Activated naive CD8-positive, alpha-beta T cell treated with anti-CD3 and anti-CD28 coated beads, Interleukin-2, amount 50 U/mL, for 24 hours (primary cell): ENCODE measurements at regions not wholly inside any gene's neighbourhood (a gene's known extent, or its start where the extent isn't known, plus 50 kb on each side); places are given as distances from the start of the nearest gene placed in this dataset.

ENCODE experiments used
- ATAC-seq: fragments of 150-1000 bp; cut with Tn5 transposase; one replicate; pipeline ENCODE4 v1.10.0; 2021
- DNase-seq: peaks from one replicate; pipeline ENCODE4 v3.0.0; 2021
- H3K27ac Mint-ChIP-seq: one replicate; pipeline ENCODE4 v1.8.0; 2021; ENCODE audit warnings: mild to moderate bottlenecking, mixed read lengths
- H3K27me3 Mint-ChIP-seq: one replicate; pipeline ENCODE4 v1.8.0; 2021; ENCODE audit warnings: mixed read lengths
- H3K36me3 Mint-ChIP-seq: one replicate; pipeline ENCODE4 v1.8.0; 2021; ENCODE audit warnings: low read depth, mixed read lengths
- H3K4me1 Mint-ChIP-seq: one replicate; pipeline ENCODE4 v1.8.0; 2021; ENCODE audit warnings: mixed read lengths
- H3K4me3 Mint-ChIP-seq: one replicate; pipeline ENCODE4 v1.8.0; 2021; ENCODE audit warnings: mild to moderate bottlenecking, moderate library complexity, mixed read lengths
- H3K9me3 Mint-ChIP-seq: one replicate; pipeline ENCODE4 v1.8.0; 2021; ENCODE audit warnings: mixed read lengths

DNA sequence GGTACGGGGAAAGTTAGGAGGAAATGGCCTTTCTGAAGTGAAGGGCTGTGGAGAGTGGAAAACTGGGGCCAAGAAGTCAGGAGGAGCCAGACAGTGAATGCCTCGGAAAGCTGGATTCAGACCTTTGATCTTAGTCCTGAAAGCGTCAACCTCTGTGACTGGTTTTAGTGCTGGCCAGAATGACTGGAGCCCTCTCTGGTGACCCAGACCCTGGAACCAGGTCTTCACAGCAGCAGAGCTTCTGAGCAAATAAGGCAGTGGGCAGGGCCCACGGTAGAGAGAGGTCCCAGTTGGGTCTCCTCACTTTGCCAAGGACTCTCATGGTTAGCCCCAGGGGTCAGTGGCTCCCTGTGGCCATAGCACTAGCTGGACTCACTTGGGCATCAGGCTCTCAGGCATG is 157.7 kb upstream of the EEPD1 start:
- H3K9me3 Mint-ChIP-seq: no peaks in the 10 kb centered on the region
- no peak for DNase-seq
- H3K36me3 Mint-ChIP-seq: no peaks in the 10 kb centered on the region
- no peak overlapping the region for H3K4me3 Mint-ChIP-seq
- peaks cover 14% of the 10 kb centered on the region for H3K4me1 Mint-ChIP-seq
- ATAC-seq: no peak
- H3K27me3 Mint-ChIP-seq: no peaks in the 10 kb centered on the region
- H3K27ac Mint-ChIP-seq: no peak overlapping the region

DNA sequence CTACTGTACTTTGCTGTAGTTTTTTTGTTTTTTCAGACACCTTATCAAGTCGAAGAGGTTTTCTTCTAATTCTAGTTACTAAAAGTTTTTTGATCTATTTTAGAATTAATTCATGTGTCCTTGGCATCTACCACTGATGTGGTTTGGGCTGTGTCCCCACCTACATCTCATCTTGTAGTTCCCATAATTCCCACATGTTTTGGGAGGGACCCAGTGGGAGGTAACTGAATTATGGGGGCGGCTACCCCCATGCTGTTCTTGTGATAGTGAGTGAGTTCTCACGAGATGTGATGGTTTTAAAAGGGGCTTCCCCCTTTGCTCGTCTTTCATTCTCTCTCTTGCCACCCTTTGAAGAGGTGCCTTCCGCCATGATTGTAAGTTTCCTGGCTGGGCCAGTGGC is 154.6 kb upstream of the EEPD1 start:
- no peaks in the 10 kb centered on the region for H3K9me3 Mint-ChIP-seq
- H3K27me3 Mint-ChIP-seq: peaks cover under 1% of the 10 kb centered on the region
- no peak for ATAC-seq
- DNase-seq: no peak
- H3K27ac Mint-ChIP-seq: no peak overlapping the region
- no peaks in the 10 kb centered on the region for H3K36me3 Mint-ChIP-seq
- no peaks in the 10 kb centered on the region for H3K4me1 Mint-ChIP-seq
- H3K4me3 Mint-ChIP-seq: no peak overlapping the region

DNA sequence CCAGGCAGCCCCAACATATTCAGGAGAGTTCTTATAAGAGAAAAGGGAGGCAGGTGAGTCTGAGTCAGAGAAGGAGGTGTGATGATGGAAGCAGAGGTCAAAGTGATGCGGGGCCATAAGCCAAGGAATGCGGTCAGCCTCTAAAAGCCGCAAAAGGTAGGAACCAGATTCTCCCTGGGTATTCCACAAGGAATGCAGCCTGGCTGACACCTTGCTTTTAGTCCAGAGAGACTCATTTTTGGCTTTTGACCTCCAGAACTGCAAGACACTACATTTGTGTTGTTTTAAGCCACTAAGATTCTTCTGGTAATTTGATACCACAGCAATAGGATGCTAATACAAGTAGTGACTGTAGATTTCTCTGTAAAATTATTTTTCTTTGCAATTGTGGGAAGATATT is 151.5 kb upstream of the EEPD1 start:
- H3K27ac Mint-ChIP-seq: no peak overlapping the region
- ATAC-seq (no peak), DNase-seq (no peak)

DNA sequence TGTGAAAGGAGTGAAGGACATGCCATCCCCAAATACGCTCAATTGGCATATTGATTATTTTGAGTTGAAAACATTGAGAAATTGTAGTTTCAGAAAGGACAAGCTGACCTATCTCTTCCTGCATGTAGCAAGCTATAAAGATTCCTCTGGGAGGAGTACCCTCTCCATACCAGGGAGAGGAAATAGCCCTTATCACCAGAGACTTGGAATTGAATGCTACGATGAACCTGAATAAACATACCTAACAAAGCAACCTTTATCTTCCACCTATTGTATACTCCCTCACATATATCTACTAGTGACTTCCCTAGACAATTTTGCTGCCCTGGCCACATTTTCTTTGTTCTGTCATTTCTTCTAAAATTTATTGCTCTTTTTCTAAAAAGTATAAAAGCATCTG is 150.2 kb upstream of the EEPD1 start:
- Mint-ChIP-seq H3K27ac (no peak overlapping the region), H3K9me3 (no peaks in the 10 kb centered on the region), H3K27me3 (peaks cover 3% of the 10 kb centered on the region), H3K4me3 (no peak overlapping the region), H3K4me1 (peaks cover 11% of the 10 kb centered on the region), H3K36me3 (no peaks in the 10 kb centered on the region)
- DNase-seq (no peak), ATAC-seq (no peak)

More for the DNA sequence above, 151.5 kb upstream of the EEPD1 start:
- Mint-ChIP-seq H3K4me1 (peaks cover 11% of the 10 kb centered on the region), H3K9me3 (no peaks in the 10 kb centered on the region), H3K36me3 (no peaks in the 10 kb centered on the region), H3K27me3 (peaks cover 3% of the 10 kb centered on the region), H3K4me3 (no peak overlapping the region)

DNA sequence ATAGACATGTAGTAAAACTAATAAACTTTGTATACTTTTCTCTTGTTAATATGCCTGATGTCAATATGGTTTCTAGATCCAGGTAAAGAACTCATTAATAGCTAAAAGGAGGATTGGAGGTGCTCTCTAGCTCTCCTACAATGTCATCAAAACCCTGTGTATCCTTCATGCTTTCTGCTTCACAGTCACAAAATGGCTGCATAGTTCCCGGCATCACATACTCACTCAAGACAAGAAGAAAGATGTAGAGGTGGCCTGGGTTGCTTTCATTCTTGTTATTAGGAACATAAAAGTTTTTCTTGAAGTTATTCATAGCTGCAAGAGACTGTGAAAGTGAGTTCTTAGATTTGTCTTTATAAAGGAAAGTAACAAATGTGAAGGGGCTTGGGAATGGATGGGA is 149.7 kb upstream of the EEPD1 start:
- peaks cover 3% of the 10 kb centered on the region for H3K27me3 Mint-ChIP-seq
- no peak for ATAC-seq

DNA sequence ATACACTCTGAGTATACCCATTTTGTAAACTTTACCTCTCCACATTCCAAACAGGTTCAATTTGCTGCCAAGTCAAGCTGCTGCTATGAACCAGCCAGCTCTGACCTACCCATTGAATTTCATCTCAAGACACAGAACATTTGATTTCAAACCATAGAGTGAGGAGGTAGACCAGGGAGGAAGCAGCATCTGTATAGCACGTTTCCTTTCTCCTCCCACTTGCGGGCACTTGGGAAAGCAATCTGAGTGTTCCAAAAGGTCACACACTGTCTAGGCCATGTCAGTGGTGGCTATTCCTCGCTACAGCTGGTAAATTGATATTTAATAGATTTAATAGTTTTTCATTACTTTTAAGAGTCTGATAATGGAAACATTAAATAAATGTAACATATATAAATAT is 147.8 kb upstream of the EEPD1 start:
- Mint-ChIP-seq H3K36me3 (no peaks in the 10 kb centered on the region), H3K9me3 (no peaks in the 10 kb centered on the region), H3K27ac (peak overlapping the region; percentile 1), H3K27me3 (peaks cover 3% of the 10 kb centered on the region), H3K4me1 (peaks cover 11% of the 10 kb centered on the region), H3K4me3 (no peak overlapping the region)
- ATAC-seq (peak; percentile 69), DNase-seq (peak; percentile 13)

More for the DNA sequence above, 149.7 kb upstream of the EEPD1 start:
- no peaks in the 10 kb centered on the region for H3K9me3 Mint-ChIP-seq
- H3K4me1 Mint-ChIP-seq: peaks cover 11% of the 10 kb centered on the region
- H3K36me3 Mint-ChIP-seq: no peaks in the 10 kb centered on the region
- H3K27ac Mint-ChIP-seq: no peak overlapping the region
- DNase-seq: no peak
- no peak overlapping the region for H3K4me3 Mint-ChIP-seq

DNA sequence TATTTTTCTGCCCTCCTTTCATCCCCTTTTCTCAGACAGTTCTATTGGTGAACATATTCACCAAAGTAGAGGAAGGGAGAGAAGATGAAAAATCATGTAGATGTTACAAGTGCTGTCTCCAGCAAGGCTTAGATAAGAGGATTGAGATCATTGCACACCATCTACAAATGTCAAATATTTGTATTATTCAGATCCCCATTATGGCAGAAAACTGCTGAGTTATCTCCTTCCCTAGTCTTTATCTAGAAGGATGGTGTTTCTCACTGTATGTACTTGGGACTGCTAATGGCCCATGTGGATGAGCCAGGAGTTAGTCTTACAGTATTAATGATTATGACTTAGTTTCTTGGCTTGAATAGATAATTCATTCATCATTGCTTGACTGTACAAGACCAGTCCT is 147.2 kb upstream of the EEPD1 start:
- Mint-ChIP-seq H3K27me3 (peaks cover 3% of the 10 kb centered on the region), H3K4me3 (no peak overlapping the region), H3K9me3 (no peaks in the 10 kb centered on the region), H3K27ac (no peak overlapping the region), H3K36me3 (no peaks in the 10 kb centered on the region), H3K4me1 (peaks cover 11% of the 10 kb centered on the region)
- DNase-seq: no peak
- no peak for ATAC-seq

DNA sequence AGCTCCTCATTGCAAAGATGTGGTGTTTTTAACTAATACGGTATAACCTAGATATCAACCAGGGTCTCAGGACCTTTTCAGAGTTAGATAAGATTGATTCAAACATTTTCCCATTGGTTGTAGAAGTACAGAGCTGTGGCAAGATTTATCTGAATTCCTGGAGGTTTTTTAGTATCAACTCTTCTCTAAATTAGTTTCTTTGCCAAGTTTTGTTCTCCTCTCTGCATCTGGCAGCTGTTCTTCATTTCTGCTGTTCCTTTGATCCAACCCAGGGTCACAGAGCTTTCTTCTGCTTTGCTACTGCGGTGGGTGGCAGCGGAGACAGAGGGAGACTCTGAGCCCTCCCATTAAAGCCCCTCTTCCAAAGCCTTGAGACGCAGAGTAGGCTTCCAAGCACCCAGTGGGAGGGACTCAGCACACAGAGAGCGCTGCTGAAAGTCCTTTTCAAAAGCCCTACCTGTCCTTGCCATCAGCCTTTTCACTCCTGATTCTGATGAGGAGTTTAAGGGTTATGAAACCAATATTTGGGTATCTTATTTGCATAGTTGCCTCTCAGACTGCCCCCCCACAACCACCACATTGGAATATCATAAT is 146.3 kb upstream of the EEPD1 start:
- Mint-ChIP-seq H3K27me3 (peaks cover 3% of the 10 kb centered on the region), H3K36me3 (no peaks in the 10 kb centered on the region), H3K9me3 (no peaks in the 10 kb centered on the region), H3K4me3 (no peak overlapping the region), H3K27ac (no peak overlapping the region), H3K4me1 (peaks cover 11% of the 10 kb centered on the region)
- ATAC-seq: no peak
- DNase-seq: no peak

DNA sequence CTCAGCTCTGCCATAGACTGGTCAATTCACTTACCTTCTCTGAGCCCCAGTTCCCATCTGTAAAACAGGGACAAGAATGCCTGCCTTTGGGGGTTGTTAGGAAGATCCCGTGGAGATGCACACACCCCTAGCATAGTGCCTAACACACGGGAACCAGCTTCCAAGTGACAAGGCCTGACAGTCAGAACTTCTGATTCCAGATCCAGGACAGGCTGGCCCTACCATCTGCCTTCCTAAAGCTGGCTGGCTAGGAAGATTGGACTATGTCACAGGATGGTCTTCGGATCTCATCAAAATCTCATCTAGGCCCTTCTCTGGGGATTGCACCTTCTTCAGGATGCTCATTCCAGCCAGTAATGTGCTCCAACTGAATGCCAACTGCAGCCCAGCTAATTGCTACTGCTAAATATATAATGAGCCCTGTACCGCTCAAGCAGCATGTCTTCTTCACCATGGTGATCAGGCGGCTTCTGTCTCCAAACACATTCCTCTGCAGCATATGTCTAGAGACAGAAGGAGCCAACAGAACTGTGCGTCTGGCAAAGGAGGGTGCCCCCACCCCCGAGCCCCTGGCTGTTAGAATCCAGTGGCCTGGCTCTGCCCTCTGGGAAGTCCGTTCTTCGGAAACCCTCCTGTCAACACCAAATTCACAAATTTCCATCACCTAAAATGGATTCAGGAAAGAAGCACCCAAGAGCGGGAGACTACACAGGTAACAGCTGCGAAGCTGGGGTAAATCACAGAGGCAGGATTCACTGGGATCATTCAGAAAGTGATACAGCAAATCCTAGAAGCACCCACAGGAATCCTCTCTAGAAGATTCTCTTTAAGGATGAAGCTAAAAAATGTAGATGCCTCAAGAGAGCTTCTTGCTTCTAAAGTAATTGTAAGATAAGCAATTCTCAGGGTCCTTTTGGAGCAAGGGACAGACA is 142.1 kb upstream of the EEPD1 start:
- Mint-ChIP-seq H3K9me3 (no peaks in the 10 kb centered on the region), H3K4me1 (peaks cover under 1% of the 10 kb centered on the region), H3K27ac (no peak overlapping the region), H3K4me3 (no peak overlapping the region), H3K27me3 (no peaks in the 10 kb centered on the region), H3K36me3 (no peaks in the 10 kb centered on the region)
- no peak for DNase-seq
- no peak for ATAC-seq

DNA sequence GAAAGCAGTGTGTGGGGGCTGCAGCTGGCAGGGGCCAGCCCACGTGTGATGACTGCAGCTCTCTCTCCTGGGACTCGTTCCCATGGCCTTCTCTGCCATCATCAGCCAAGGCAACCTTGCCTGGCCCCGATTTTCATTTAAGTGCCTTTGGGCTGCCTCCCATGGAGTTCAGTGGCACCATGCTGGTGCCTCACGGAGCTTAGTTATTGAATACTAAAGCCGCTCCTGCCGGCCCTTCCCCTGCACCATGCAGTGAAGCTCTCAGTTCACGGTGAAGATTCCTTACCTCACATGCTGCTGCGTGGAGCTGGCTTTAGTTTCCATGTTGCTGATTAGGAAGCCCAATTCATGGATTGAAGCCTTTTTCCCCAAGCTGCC is 141.5 kb upstream of the EEPD1 start:
- no peaks in the 10 kb centered on the region for H3K4me1 Mint-ChIP-seq
- ATAC-seq (no peak), DNase-seq (no peak)
- H3K4me3 Mint-ChIP-seq: no peak overlapping the region
- no peak overlapping the region for H3K27ac Mint-ChIP-seq
- no peaks in the 10 kb centered on the region for H3K27me3 Mint-ChIP-seq
- H3K9me3 Mint-ChIP-seq: no peaks in the 10 kb centered on the region
- no peaks in the 10 kb centered on the region for H3K36me3 Mint-ChIP-seq

DNA sequence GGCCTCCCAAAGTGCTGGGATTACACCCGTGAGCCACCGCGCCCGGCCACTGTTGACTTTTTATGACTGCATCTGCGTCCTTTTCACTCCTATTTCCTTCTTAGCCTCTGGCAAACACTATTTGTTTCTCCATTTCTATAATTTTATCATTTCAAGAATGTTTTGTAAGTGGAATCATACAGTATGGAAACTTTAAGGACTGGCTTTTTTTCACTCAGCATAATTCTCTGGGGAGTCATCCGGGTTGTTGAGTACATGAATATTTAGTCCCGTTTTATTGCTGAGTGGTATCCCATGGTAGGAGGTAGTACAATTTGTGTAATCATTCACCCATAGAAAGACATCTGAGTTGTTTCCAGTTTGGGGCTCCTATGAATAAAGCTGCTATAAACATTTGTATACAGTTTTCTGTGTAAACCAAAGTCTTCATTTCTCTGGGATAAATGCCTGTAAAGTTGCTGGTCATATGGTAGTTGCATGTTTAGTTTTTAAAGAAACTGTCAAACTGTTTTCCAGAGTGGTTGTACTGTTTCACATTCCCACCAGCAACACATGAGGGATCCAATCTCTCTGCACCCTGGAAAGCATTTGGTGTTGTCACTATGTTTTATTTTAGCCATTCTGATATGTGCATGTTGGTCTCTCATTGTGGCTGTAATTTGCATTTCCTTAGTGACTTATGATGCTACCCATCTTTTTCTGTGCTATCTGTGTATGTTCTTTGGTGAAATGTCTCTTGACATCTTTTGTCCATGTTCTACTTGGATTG is 139.6 kb upstream of the EEPD1 start:
- no peak overlapping the region for H3K27ac Mint-ChIP-seq
- H3K4me3 Mint-ChIP-seq: no peak overlapping the region
- no peaks in the 10 kb centered on the region for H3K4me1 Mint-ChIP-seq
- H3K27me3 Mint-ChIP-seq: no peaks in the 10 kb centered on the region
- H3K36me3 Mint-ChIP-seq: no peaks in the 10 kb centered on the region
- DNase-seq (no peak), ATAC-seq (no peak)
- H3K9me3 Mint-ChIP-seq: no peaks in the 10 kb centered on the region

DNA sequence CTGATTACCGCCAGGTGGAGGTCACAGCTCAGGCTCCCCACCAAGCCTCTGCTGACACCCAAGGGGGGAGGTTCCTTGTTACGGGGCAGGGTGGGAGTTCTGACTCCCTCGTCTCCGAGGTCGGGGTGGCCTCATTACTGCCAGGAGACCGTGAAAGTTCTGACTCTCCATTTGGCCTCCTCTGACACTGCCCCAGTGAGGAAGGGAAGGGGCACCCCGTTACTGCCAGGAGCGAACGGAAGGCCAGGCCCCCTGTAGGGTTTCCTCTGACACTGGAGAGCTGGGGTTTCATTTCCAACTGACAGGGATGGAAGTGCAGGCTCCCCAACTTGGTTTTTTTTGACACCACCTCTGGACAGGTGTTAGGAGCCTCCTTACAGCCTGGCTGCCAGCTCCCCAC is 138.1 kb upstream of the EEPD1 start:
- Mint-ChIP-seq H3K27ac (no peak overlapping the region), H3K4me1 (no peaks in the 10 kb centered on the region), H3K36me3 (no peaks in the 10 kb centered on the region), H3K4me3 (no peak overlapping the region), H3K9me3 (no peaks in the 10 kb centered on the region), H3K27me3 (no peaks in the 10 kb centered on the region)
- ATAC-seq: no peak
- no peak for DNase-seq

DNA sequence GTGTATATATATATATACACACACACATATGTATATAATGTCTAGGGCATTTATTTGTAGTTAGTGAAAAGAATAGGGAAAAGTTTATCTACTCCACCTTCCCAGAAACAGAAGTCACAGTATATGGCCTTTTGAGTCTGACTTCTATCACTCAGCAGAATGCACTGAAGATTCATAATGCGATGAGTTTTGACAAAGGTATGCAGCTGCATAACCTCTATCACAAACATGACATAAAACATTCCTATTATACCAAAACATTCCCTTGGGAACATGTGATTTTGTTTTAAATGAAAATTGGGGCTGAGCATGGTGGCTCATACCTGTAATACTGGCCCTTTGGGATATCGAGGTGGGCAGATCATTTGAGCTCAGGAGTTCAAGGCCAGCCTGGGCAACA is 137.3 kb upstream of the EEPD1 start:
- Mint-ChIP-seq H3K4me1 (no peaks in the 10 kb centered on the region), H3K36me3 (no peaks in the 10 kb centered on the region), H3K9me3 (no peaks in the 10 kb centered on the region), H3K27me3 (no peaks in the 10 kb centered on the region), H3K27ac (no peak overlapping the region), H3K4me3 (no peak overlapping the region)
- no peak for DNase-seq
- ATAC-seq: no peak

DNA sequence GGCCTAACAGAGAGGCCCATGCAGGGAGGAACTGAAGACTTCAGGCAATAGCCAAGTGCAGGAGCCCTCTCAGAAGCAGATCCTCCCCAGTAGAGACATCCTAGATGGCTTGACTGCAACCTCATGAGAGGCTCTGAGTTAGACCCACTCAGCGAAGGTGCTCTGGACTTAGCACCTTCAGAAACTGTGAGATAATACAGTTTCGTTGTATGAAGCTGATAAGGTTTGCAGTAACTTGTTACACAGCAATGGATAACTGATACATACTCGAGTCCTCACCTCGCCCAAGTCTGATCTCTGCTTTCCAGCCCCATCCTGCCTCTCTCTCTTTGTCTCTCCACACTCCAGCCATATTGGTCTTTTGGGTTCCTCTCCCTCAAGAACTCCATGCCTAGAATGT is 136.4 kb upstream of the EEPD1 start:
- no peaks in the 10 kb centered on the region for H3K9me3 Mint-ChIP-seq
- no peak for DNase-seq
- no peak overlapping the region for H3K27ac Mint-ChIP-seq
- H3K36me3 Mint-ChIP-seq: no peaks in the 10 kb centered on the region
- ATAC-seq: no peak
- H3K4me1 Mint-ChIP-seq: no peaks in the 10 kb centered on the region
- no peaks in the 10 kb centered on the region for H3K27me3 Mint-ChIP-seq
- no peak overlapping the region for H3K4me3 Mint-ChIP-seq

DNA sequence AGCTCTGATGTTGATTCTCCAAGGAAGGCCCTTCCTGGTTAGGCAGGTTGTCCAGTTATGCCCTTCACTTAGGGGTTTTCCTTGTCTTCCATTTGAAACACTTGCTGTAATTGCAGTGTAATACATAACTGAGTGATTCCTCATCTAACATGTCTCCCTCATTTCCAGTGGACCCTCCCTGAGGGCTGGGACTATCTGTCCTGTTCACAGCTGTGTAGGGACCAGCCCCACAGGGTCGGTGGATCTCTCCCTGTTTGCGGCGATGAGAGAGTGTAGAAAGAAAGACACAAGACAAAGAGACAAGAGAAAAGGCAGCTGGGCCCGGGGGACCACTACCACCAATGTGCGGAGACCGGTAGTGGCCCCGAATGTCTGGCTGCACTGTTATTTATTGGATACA is 135.9 kb upstream of the EEPD1 start:
- Mint-ChIP-seq H3K27me3 (peaks cover 2% of the 10 kb centered on the region), H3K9me3 (no peaks in the 10 kb centered on the region), H3K4me3 (no peak overlapping the region), H3K27ac (no peak overlapping the region), H3K4me1 (no peaks in the 10 kb centered on the region), H3K36me3 (no peaks in the 10 kb centered on the region)
- no peak for DNase-seq
- ATAC-seq: no peak
